PC-9 (cell line): ENCODE measurements at regions not wholly inside any gene's neighbourhood (a gene's known extent, or its start where the extent isn't known, plus 50 kb on each side); places are given as distances from the start of the nearest gene placed in this dataset.

ENCODE experiments used
- BruUV-seq: library from RNA; stranded (reverse); fragments of 400-500 nt; replicated peaks from 2 replicates; lab custom pipeline; 2021; lab: Mats Ljungman, UMichigan
- CTCF ChIA-PET: fragments of 300-600 bp; sonication (Branson Sonifier 250); formaldehyde crosslinking; loops from one replicate; lab custom pipeline; 2022; ENCODE audit warnings: antibody characterized with exemption; lab: Charles Lee
- POLR2A ChIA-PET: fragments of 300-600 bp; sonication (Branson Sonifier 250); formaldehyde crosslinking; loops from one replicate; lab custom pipeline; 2022; ENCODE audit warnings: antibody characterized with exemption; ENCODE audit not compliant: unreplicated experiment; lab: Charles Lee
- DNase-seq, 2 experiments: peaks; one replicate each; pipeline versions ENCODE4 v3.0.0 to v3.0.0-alpha.2; 2015 to 2022; ENCODE audit warnings: mixed read lengths in 1 of 2
- H2AFZ ChIP-seq: fragments of 200-600 bp; sonication (generic); 2 replicates; pipeline ENCODE4 v1.8.1; 2017; ENCODE audit warnings: antibody characterized with exemption
- H3F3A ChIP-seq: fragments of 200-600 bp; sonication (generic); 2 replicates; pipeline ENCODE4 v1.8.1; 2017; ENCODE audit warnings: antibody characterized with exemption, mild to moderate bottlenecking, low read depth; ENCODE audit not compliant: insufficient read depth
- H3K27ac ChIP-seq: fragments of 200-600 bp; sonication (generic); 2 replicates; pipeline ENCODE4 v1.6.1; 2016; ENCODE audit warnings: mixed run types
- H3K27me3 ChIP-seq: fragments of 200-600 bp; sonication (generic); 2 replicates; pipeline ENCODE4 v1.6.1; 2016; ENCODE audit warnings: low read depth, mixed run types; ENCODE audit not compliant: insufficient read depth
- H3K36me3 ChIP-seq: fragments of 200-600 bp; sonication (generic); 2 replicates; pipeline ENCODE4 v1.6.1; 2016; ENCODE audit warnings: low read depth, mixed run types
- H3K4me1 ChIP-seq: fragments of 200-600 bp; sonication (generic); replicated peaks from 2 replicates; pipeline ENCODE4 v1.6.1; 2016; ENCODE audit warnings: mixed run types; ENCODE audit not compliant: insufficient read depth
- H3K4me2 ChIP-seq: fragments of 200-600 bp; sonication (generic); 2 replicates; pipeline ENCODE4 v1.6.1; 2017; ENCODE audit warnings: mixed run types
- H3K4me3 ChIP-seq: fragments of 200-600 bp; sonication (generic); 2 replicates; pipeline ENCODE4 v1.6.1; 2016; ENCODE audit warnings: mixed run types
- H3K79me2 ChIP-seq: fragments of 200-600 bp; sonication (generic); 2 replicates; pipeline ENCODE4 v1.6.1; 2017; ENCODE audit warnings: low read depth, mixed run types
- H3K9me2 ChIP-seq: fragments of 200-600 bp; sonication (generic); 2 replicates; pipeline ENCODE4 v1.8.1; 2017; ENCODE audit warnings: mild to moderate bottlenecking; ENCODE audit not compliant: insufficient read depth
- H3K9me3 ChIP-seq: fragments of 200-600 bp; sonication (generic); 2 replicates; pipeline ENCODE4 v1.8.1; 2016; ENCODE audit warnings: low read depth; ENCODE audit not compliant: insufficient read depth
- H4K20me1 ChIP-seq: fragments of 200-600 bp; sonication (generic); 2 replicates; pipeline ENCODE4 v1.8.1; 2017; ENCODE audit not compliant: insufficient read depth
- EZH2 ChIP-seq: fragments of 200-600 bp; sonication (generic); IDR thresholded peaks from 2 replicates; pipeline ENCODE4 v1.8.0; 2017; ENCODE audit warnings: antibody characterized with exemption, low read depth
- intact Hi-C: fragments of 100-400 bp; cut with micrococcal nuclease; formaldehyde crosslinking; loops from one replicate; pipeline ENCODE4 v1.10.0; 2022; ENCODE audit not compliant: unreplicated experiment
- TF ChIP-seq, protein P1 (sequence below): fragments of 200-600 bp; sonication (generic); conservative IDR thresholded peaks from 2 replicates; pipeline ENCODE4 v1.6.1; 2017; ENCODE audit warnings: mixed run types, antibody characterized with exemption, mild to moderate bottlenecking, moderate library complexity

DNA sequence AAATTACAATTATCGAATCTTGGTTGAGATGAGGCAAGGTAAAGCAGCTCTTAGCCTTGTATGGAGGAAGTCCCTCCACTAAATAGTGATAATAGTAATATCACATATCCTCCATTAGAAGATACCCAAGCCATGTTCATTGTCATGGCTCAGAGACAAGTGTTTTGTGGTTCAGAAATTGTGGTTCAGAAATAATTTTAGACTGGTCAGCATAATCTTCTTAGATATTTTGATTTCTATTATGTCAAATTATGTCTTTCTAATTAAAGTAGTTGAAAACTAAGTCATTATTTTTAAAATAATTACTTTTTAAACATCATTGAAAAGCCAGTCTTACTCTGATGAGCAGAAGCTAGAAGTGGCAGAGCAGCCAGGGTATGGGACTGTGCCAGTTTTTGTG, 507.7 kb downstream of the HTR7 start:
- Histone ChIP-seq H3K79me2 (no peaks in the 10 kb centered on the region), H3K36me3 (no peaks in the 10 kb centered on the region), H3K4me3 (no peak overlapping the region), H4K20me1 (no peaks in the 10 kb centered on the region), H3K27me3 (no peaks in the 10 kb centered on the region), H3F3A (no peaks in the 10 kb centered on the region), H3K9me3 (no peaks in the 10 kb centered on the region), H2AFZ (no peak overlapping the region), H3K4me2 (no peak overlapping the region), H3K9me2 (no peaks in the 10 kb centered on the region), H3K4me1 (no peaks in the 10 kb centered on the region), H3K27ac (no peak overlapping the region)
- intact Hi-C loops, result no loop called here
- TF ChIP-seq, protein P1, sequence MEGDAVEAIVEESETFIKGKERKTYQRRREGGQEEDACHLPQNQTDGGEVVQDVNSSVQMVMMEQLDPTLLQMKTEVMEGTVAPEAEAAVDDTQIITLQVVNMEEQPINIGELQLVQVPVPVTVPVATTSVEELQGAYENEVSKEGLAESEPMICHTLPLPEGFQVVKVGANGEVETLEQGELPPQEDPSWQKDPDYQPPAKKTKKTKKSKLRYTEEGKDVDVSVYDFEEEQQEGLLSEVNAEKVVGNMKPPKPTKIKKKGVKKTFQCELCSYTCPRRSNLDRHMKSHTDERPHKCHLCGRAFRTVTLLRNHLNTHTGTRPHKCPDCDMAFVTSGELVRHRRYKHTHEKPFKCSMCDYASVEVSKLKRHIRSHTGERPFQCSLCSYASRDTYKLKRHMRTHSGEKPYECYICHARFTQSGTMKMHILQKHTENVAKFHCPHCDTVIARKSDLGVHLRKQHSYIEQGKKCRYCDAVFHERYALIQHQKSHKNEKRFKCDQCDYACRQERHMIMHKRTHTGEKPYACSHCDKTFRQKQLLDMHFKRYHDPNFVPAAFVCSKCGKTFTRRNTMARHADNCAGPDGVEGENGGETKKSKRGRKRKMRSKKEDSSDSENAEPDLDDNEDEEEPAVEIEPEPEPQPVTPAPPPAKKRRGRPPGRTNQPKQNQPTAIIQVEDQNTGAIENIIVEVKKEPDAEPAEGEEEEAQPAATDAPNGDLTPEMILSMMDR, result no peak
- no peak for TF ChIP-seq EZH2
- CTCF ChIA-PET, result no interaction called here
- no TSS peak for BruUV-seq
- no peak for DNase-seq
- POLR2A ChIA-PET, result no interaction called here

DNA sequence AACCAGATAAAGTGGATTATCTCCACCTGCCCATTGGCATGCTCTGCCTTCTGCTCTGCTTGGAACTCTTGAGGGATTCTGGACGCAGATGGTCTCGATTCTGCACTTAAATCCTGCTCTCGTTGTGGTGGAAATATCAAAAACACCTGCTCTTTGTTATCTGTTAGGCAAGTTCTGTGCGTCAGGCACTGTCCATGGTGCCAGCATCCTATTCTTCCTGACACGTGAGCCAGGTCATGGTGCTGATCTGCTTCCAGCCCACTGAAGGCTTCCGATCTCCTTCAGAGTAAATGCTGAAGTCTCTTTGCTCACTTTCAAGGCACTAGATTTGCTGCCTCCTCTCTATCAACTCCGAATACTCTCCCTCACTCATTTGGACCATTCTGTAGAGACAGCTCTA, 505.6 kb downstream of the HTR7 start:
- intact Hi-C loops, result no loop called here
- Histone ChIP-seq H4K20me1 (no peaks in the 10 kb centered on the region), H3K4me2 (no peak overlapping the region), H3F3A (no peaks in the 10 kb centered on the region), H3K27ac (no peak overlapping the region), H3K79me2 (no peaks in the 10 kb centered on the region), H3K9me3 (no peaks in the 10 kb centered on the region), H3K27me3 (no peaks in the 10 kb centered on the region), H3K36me3 (no peaks in the 10 kb centered on the region), H2AFZ (no peak overlapping the region), H3K4me1 (no peaks in the 10 kb centered on the region), H3K4me3 (no peak overlapping the region), H3K9me2 (no peaks in the 10 kb centered on the region)
- ChIA-PET CTCF (no interaction called here), POLR2A (no interaction called here)
- peak in 1 of 2 experiments; percentile 1 for DNase-seq
- TF ChIP-seq, protein P1, result no peak
- TF ChIP-seq EZH2, result no peak
- BruUV-seq, result no TSS peak

DNA sequence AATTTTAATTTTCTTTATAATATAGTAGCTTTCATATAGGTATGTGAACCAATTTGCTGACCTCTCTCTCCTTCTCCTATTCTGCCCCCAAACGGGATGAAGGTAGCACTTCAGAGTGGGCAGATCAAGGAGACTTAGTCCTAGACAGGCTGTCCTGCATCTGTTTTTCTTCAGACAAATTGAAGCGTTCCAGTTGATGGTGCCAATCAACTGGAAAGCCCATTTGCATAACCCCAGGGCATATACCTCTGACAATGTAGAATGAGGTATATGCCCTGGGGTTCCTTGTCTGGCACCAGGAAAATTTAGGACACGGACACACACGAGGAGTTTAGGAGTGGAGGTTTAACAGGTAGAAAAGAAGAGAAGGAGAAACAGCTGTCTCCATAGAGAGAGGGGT, 502.9 kb downstream of the HTR7 start:
- Histone ChIP-seq H3K27ac (no peak overlapping the region), H3F3A (no peaks in the 10 kb centered on the region), H3K9me2 (no peaks in the 10 kb centered on the region), H4K20me1 (no peaks in the 10 kb centered on the region), H3K4me2 (no peak overlapping the region), H3K36me3 (no peaks in the 10 kb centered on the region), H3K4me1 (no peaks in the 10 kb centered on the region), H3K27me3 (no peaks in the 10 kb centered on the region), H3K4me3 (no peak overlapping the region), H3K79me2 (no peaks in the 10 kb centered on the region), H2AFZ (no peak overlapping the region), H3K9me3 (no peaks in the 10 kb centered on the region)
- no TSS peak for BruUV-seq
- no peak for DNase-seq
- ChIA-PET POLR2A (no interaction called here), CTCF (no interaction called here)
- TF ChIP-seq EZH2, result no peak
- TF ChIP-seq, protein P1, result no peak
- intact Hi-C loops, result no loop called here
